GM19328 (cell line): ENCODE measurements at regions not wholly inside any gene's neighbourhood (a gene's known extent, or its start where the extent isn't known, plus 50 kb on each side); places are given as distances from the start of the nearest gene placed in this dataset.

Experiments used
- ATAC-seq: cut with Tn5 transposase; IDR thresholded peaks from one replicate; pipeline ENCODE4 v1.9.1; 2021; ENCODE audit warnings: mild to moderate bottlenecking, moderate library complexity; ENCODE audit not compliant: unreplicated experiment

DNA sequence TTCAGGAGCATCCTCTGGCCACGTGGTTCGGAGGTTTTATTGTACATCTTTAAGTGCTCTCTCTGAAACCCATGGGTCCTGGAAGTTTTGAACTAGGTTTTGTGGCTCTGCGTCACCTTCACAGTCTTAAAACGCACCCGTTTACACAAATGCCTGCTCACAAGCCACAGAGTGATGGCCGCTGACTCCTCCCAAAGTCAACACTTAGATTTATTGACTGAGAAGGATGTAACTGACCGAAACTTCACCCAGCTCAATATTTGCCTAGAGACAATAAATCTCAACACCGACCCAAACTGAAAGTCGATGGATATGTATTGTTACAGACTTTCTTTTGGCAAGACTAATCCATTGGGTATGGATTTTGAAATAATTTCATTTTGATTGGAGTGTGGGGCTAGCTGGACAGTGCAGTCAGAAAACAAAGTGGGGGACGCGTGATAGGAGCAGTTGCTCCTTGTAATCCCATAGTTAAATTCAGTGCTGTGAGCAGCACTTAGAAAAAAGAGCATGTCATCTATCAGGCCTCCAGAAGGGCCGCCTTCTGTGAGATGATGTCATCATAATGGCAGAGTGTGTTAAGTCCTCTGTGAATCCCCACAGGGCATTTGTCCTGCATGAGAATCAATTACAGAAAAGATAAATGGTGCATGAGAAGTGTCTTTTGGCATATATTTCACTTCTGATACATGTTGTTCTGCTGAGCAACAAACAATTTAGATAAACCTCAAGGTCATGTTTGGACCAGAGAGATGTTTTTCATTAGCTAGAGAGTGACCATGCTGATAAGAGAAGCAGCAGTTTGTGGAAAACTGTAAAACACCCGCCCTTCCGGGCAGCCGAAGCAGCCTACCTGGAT, 183.7 kb downstream of the INO80D start:
- ATAC-seq: no peak

DNA sequence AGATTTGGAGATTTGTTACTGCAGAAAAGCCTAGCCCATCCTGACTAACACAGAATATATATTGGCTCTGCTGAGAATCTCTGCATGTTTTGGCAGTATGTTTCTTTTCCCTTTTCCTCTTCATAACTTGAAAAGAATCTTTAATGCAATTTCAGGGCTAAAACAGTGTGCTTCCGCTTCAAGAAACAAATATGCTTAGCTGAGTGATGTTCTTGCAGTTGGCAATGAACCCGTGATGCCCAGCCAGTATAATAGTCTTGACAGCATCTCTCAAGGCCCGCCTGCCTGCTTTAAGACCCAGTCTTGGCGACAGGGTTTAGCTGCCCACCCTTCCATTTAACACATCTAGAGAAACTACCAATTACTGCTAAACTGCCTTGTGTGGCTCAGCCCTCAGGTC, 184.5 kb downstream of the INO80D start:
- ATAC-seq: no peak

DNA sequence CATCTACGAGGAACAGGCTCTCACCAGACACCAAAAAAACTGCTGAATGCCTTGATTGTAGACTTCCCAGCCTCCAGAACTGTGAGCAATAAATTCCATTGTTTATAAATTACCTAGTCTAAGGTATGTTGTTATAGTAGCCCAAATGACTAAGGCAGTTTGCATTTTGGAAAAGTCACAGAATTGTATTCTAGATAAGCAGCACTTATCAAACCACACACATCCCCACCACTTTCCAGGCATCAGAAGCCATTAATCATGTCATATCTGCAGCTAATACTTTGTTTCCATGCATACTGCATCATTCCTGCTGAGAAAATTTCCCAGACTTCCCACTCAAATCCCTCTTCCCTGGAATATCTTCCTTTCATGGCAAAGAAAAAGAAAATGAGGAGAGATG, 187.2 kb downstream of the INO80D start:
- no peak for ATAC-seq

- ATAC-seq: no peak
These were observed 189.9 kb downstream of the INO80D start for GRCh38 chr2:205895981-205896655.

GRCh38 chr2:205892665-205893259, 193.2 kb downstream of the INO80D start:
- ATAC-seq: no peak

- no peak for ATAC-seq
These were observed 193.7 kb downstream of the INO80D start for GRCh38 chr2:205892251-205892655.

DNA sequence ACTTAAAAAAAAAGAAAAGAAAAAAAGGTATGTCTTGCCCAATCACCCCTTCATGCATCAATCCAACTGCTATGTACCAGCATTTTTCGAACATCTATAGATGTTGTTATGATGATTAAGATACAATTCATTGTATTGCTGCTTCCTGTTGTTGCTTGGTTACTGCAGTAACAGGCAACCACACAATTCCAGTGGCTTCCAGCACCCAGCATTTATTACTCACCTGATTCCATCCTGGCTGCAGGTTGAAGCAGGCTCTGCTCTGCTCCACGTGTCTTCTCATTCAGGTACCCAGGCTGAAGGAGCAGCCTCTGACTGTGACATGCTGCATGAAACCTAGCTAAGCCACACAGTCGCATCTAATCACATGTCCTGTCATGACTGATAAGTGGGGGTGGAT, 196.9 kb downstream of the INO80D start:
- ATAC-seq: no peak

GRCh38 chr2:205887637-205888036, 198.3 kb downstream of the INO80D start:
- no peak for ATAC-seq

DNA sequence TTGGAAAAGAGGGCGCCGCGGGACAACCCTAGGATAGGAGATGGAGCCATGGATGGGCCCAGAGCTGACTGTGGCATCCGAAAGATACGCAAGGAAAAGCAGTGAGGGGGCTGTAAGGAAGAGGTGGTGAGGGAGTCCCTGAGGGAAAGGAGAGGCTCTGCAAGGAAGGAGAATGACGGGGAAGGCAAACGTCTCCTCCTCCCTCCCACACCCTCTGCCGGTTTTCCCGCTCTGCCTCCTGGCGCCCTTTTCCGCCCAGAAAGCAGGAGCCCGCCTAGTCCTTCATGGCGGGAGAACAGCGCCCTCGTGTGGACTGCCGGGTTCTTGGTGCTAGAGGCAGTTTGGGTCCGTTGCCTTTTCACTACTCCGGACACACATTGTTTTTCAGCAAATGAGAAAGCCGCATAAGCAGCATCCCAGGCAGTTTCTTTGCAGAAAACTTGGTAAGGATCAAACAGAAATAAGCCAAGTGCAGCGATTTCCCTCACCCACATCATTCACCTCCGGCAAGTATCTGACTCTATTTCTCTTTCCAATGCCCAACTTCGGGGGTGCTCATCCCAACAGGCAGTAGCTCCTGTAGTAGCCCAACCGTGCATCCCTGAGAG, 200.4 kb downstream of the INO80D start:
- no peak for ATAC-seq

DNA sequence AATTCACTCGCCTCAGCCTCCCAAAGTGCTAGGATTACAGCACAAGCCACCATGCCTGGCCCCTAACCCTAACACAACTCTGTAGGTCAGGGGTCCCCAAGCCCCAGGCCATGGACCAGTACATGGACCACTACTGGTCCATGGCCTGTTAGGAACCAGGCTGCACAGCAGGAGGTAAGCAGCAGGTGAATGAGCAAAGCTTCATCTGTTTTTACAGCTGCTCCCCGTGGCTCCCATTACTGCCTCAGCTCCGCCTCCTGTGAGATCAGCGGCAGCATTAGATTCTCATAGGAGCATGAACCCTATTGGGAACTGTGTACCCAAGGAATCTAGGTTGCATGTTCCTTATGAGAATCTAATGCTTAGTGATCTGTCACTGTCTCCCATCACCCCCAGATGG, 201.7 kb downstream of the NRP2 start:
- ATAC-seq: no peak

DNA sequence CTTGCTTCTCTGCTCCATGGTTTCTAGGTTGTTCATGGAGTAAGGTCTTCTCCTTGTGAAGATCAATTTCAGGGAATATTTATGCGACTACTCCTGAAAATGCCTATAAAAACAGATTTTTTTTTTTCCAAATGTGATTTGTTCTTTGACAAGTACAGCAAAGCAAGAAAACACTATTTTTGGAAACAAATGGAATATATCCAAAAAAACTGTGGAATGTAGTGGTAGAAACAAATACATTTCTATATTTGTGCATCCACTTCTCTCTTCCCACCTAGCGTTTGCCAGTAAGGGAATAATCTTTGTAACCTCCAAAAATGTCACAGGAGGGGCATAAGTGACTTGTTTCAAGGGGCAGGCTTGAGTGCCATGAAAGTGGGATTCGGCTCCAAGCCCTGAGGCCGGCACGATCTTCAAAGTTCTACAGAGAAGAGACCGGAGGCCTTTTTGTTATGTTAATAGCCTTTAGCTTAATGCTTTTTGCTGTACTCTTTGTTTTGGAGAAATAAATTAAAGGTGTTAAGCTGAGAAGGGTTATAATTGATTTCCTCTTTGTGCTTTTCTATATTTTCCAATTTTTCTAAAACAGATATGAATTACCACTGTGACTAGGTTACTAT, 200.6 kb downstream of the NRP2 start:
- ATAC-seq: no peak

GRCh38 chr2:205880048-205880447, 197.7 kb downstream of the NRP2 start:
- no peak for ATAC-seq

DNA sequence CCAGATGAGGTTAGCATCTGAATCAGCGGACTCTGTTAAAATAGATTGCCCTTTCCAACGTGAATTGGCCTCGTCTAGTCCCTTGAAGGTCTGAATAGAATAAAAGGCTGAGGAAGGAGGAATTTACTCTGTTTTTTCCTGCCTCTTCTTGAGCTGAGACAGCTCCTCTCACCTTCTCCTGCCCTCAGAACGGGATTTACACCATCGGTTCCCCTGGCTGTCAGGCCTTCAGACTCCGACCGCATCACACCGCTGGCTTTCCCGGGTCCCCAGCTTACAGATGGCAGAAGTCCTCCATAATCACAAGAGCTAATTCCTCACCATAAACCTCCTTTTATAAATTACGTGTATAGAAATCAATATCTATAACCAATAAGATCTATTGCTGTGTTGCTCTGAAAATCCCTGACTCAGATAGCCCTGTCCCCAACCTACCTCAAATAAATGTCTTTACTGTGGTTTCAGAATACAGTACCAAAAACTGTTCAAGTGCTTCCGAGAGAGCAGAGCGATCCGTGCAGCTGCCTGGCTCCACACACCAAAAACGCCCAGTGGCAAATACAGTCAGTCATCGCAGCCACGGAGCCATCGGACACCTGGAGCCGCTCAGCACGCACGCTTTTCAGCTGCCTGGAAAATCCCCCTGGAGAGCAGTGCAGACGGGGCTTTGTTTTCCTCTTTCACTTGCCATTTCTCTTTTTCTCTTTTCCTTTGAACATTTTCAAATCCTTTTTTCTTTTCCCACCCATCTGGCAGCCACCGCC, 196.9 kb downstream of the NRP2 start:
- no peak for ATAC-seq

DNA sequence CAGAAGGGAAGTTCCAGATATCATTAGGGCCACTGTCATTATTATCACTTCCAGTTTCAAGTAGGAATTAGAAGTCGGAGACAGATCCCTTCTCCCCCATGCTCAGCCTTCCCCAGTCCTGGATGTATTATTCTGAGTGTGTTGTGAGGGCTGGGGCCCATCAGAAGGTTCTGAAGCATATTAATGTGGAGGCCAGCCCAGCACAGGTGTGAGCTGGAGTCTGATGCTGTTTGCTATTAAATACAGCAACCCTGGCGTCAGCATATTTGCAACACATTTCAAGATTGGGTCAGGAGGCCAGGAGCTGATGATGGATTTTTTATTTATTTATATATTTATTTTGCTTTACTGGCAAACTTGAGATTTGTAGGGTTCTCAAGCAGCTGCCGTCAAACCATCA, 195.2 kb downstream of the NRP2 start:
- ATAC-seq: no peak

- ATAC-seq: no peak
These were observed 193.8 kb downstream of the NRP2 start for GRCh38 chr2:205876127-205876526.

GRCh38 chr2:205872716-205873115, 190.4 kb downstream of the NRP2 start:
- ATAC-seq: no peak

DNA sequence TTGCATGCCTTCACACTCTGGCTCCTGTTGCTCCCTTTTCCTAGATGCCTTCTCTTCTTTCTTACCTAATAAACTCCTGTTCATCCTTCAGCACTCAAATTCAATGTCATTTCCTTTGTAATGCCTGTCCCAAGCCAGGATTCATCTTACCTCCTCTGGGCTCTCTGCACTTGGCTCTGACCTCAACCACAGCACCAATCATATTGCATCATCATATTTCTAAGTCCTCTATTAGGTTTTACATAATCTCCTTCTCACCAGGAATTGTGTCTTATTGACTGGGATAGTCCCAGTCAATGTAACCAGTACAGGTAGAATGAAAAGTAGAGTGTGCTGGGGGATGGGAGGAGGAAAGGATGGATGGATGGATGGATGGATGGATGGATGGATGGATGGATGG, 187.1 kb downstream of the NRP2 start:
- no peak for ATAC-seq

- ATAC-seq: no peak
These were observed 186.6 kb downstream of the NRP2 start for GRCh38 chr2:205868773-205869333.

DNA sequence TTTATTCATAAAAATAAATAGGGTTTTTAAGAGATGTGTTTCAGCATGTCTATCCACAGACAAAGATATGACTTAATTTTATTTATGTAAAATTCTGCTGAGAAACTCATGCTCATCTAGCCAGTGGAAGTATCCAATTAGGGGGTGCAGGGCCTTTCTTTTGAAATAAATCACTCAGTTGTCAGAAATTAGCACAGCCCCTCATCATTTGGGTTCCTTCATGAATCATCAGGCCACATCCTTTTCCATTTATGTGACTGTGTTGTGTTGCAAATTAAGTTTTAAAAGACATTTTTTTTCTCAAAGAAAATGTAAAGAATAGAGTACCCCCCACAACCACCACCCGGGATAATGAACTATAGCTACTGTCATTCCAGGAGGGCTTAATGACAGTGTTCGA, 185.8 kb downstream of the NRP2 start:
- ATAC-seq: no peak

DNA sequence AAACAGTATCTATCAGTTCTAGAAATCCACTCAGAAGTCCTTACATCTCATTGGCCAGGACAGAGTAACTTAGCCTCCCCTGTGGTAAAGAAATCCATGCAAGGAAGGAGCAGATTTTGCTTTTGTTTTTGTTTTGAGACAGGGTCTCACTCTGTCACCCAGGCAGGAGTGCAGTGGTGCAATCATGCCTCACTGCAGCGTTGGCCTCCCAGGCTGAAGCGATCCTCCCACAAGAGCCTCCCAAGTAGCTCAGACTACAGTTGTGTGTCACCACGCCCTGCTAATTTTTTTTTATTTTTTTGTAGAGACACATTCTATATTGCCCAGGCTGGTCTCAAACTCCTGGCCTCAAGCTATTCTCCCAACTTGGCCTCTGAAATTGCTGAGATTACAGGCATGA, 185.1 kb downstream of the NRP2 start:
- no peak for ATAC-seq
